Liver (tissue), 8 donors: ENCODE measurements at regions not wholly inside any gene's neighbourhood (a gene's known extent, or its start where the extent isn't known, plus 50 kb on each side); places are given as distances from the start of the nearest gene placed in this dataset.

Source experiments
- DNase-seq: peaks from one replicate; pipeline ENCODE4 v3.0.0-alpha.2; 2017; ENCODE audit warnings: low spot score
- H3K27ac ChIP-seq, 2 donors: one replicate each; pipeline ENCODE4 v1.7.0; 2013; ENCODE audit warnings: inconsistent platforms in 2 of 2, low read length in 2 of 2, control low read depth in 1 of 2, low read depth in 1 of 2, mild to moderate bottlenecking in 1 of 2
- H3K27me3 ChIP-seq, 4 donors: one replicate each; pipeline versions ENCODE4 v1.6.1 to v1.7.0; 2013; ENCODE audit warnings: low read length in 3 of 4, inconsistent platforms in 1 of 4, mild to moderate bottlenecking in 1 of 4, moderate library complexity in 1 of 4; ENCODE audit not compliant: control insufficient read depth in 4 of 4, insufficient read depth in 4 of 4
- H3K36me3 ChIP-seq, 4 donors: one replicate each; pipeline versions ENCODE4 v1.6.1 to v1.7.0; 2013; ENCODE audit warnings: low read length in 3 of 4, mild to moderate bottlenecking in 3 of 4, low read depth in 1 of 4, moderate library complexity in 1 of 4; ENCODE audit not compliant: control insufficient read depth in 4 of 4, insufficient read depth in 3 of 4
- H3K4me1 ChIP-seq, 4 donors: one replicate each; pipeline versions ENCODE4 v1.6.1 to v1.7.0; 2013; ENCODE audit warnings: low read length in 3 of 4, mild to moderate bottlenecking in 3 of 4, moderate library complexity in 1 of 4; ENCODE audit not compliant: control insufficient read depth in 4 of 4, insufficient read depth in 4 of 4
- H3K4me3 ChIP-seq, 3 donors: one replicate each; pipeline versions ENCODE4 v1.6.1 to v1.7.0; 2013; ENCODE audit warnings: low read length in 3 of 3, control low read depth in 1 of 3, low read depth in 1 of 3, mild to moderate bottlenecking in 1 of 3
- H3K9ac ChIP-seq, 2 donors: one replicate each; pipeline ENCODE4 v1.7.0; 2013; ENCODE audit warnings: low read length in 2 of 2, mild to moderate bottlenecking in 2 of 2, moderate library complexity in 2 of 2, control low read depth in 1 of 2, low read depth in 1 of 2
- H3K9me3 ChIP-seq, 4 donors: one replicate each; pipeline versions ENCODE4 v1.6.1 to v1.7.0; 2013; ENCODE audit warnings: low read length in 3 of 4; ENCODE audit not compliant: control insufficient read depth in 4 of 4
- ATF3 ChIP-seq: IDR thresholded peaks from 2 replicates; pipeline ENCODE4 v1.6.1; 2016; ENCODE audit warnings: antibody characterized with exemption
- EGR1 ChIP-seq, 2 donors: IDR thresholded peaks; 2 replicates each; pipeline ENCODE4 v1.6.1; 2016 to 2018; ENCODE audit warnings: antibody characterized with exemption in 2 of 2, low read depth in 2 of 2
- FOXA1 ChIP-seq: IDR thresholded peaks from 2 replicates; pipeline ENCODE4 v1.6.1; 2016; ENCODE audit warnings: antibody characterized with exemption
- FOXA2 ChIP-seq: IDR thresholded peaks from 2 replicates; pipeline ENCODE4 v1.6.1; 2016; ENCODE audit warnings: antibody characterized with exemption
- GABPA ChIP-seq, 2 donors: IDR thresholded peaks in 1 of 2; conservative IDR thresholded peaks in 1 of 2; 2 replicates each; pipeline ENCODE4 v1.6.1; 2016; ENCODE audit warnings: antibody characterized with exemption in 2 of 2, mild to moderate bottlenecking in 1 of 2, moderate library complexity in 1 of 2
- HNF4A ChIP-seq, 2 donors: conservative IDR thresholded peaks; 2 replicates each; pipeline ENCODE4 v1.6.1; 2016; ENCODE audit warnings: antibody characterized with exemption in 2 of 2, mild to moderate bottlenecking in 2 of 2
- HNF4G ChIP-seq: IDR thresholded peaks from 2 replicates; pipeline ENCODE4 v1.6.1; 2016; ENCODE audit warnings: antibody characterized with exemption
- JUND ChIP-seq, 2 donors: IDR thresholded peaks; 2 replicates each; pipeline ENCODE4 v1.6.1; 2016; ENCODE audit warnings: antibody characterized with exemption in 2 of 2
- MAX ChIP-seq: IDR thresholded peaks from 2 replicates; pipeline ENCODE4 v1.6.1; 2016; ENCODE audit warnings: antibody characterized with exemption
- NR2F2 ChIP-seq: IDR thresholded peaks from 2 replicates; pipeline ENCODE4 v1.6.1; 2016; ENCODE audit warnings: antibody characterized with exemption
- RAD21 ChIP-seq, 2 donors: IDR thresholded peaks; 2 replicates each; pipeline ENCODE4 v1.6.1; 2016; ENCODE audit warnings: antibody characterized with exemption in 2 of 2, mild to moderate bottlenecking in 2 of 2
- RXRA ChIP-seq, 2 donors: IDR thresholded peaks; 2 replicates each; pipeline ENCODE4 v1.6.1; 2017 to 2018; ENCODE audit warnings: antibody characterized with exemption in 2 of 2, mild to moderate bottlenecking in 1 of 2
- SP1 ChIP-seq: IDR thresholded peaks from 2 replicates; pipeline ENCODE4 v1.6.1; 2018; ENCODE audit warnings: antibody characterized with exemption, mild to moderate bottlenecking
- TAF1 ChIP-seq: conservative IDR thresholded peaks from 2 replicates; pipeline ENCODE4 v1.6.1; 2016; ENCODE audit warnings: antibody characterized with exemption, mild to moderate bottlenecking
- YY1 ChIP-seq: IDR thresholded peaks from 2 replicates; pipeline ENCODE4 v1.6.1; 2016; ENCODE audit warnings: antibody characterized with exemption, mild to moderate bottlenecking
- WGBS: extraction: QIAGEN DNeasy Blood & Tissue Kit; methylation state at CpG from one replicate; pipeline ENCODE4 v1.1.7; 2013; 5-methylcytosine and 5-hydroxymethylcytosine counted together
- TF ChIP-seq, protein P1 (sequence below): IDR thresholded peaks from 2 replicates; pipeline ENCODE4 v1.6.1; 2016; ENCODE audit warnings: antibody characterized with exemption, mild to moderate bottlenecking
- TF ChIP-seq, protein P2 (sequence below): IDR thresholded peaks from 2 replicates; pipeline ENCODE4 v1.6.1; 2016; ENCODE audit warnings: antibody characterized with exemption
- TF ChIP-seq, protein P3 (sequence below): fragments of 150-350 bp; IDR thresholded peaks from 2 replicates; pipeline ENCODE4 v1.5.1; 2017; ENCODE audit warnings: improper control_type of control experiment, low read depth, low read length; ENCODE audit not compliant: missing input control
- donor health status: healthy.
- donor health status: healthy.
- donor health status: healthy.
- donor health status: healthy.
- donor health status: healthy.

DNA sequence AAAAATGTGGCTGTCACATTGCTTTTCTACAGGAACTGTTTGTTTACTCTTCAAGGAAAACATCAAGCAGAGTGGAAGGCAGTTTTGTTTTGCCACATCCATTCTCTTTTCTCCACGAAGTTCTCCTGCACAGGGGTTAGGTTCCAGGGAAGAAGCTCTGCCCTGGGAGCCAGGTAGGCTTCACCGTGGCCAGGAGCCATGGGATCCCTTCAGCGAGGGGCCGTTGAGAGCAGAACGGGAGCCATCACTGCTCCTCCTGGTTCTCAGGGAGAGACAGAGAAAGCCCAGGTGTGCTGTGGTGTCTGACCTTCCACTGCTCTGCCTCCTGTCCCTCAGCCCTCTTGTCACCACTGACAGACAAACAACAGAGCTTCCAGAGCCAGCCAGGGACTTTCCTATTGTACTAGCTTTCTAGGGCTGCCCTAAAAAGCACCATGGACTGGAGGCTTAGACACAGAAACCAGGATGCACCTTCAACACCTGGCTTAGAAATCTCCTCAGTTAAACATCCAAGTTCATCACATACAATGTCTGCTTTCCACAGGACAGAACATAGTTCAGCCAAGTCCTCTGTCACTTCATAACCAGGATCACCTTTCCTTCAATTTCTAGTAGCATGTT is 75.6 kb upstream of the SLC22A23 start:
- H3K9ac ChIP-seq, result no peak overlapping the region
- no peaks in the 10 kb centered on the region for H3K36me3 ChIP-seq
- DNase-seq, result peak; percentile 21

More for the DNA sequence above, 75.6 kb upstream of the SLC22A23 start:
- Histone ChIP-seq H3K4me1 (no peaks in the 10 kb centered on the region), H3K4me3 (no peak overlapping the region), H3K27ac (no peak overlapping the region), H3K27me3 (no peaks in the 10 kb centered on the region), H3K9me3 (no peaks in the 10 kb centered on the region)
- WGBS, result 73% methylated on average over 5 of the region's 5 CpGs
- TF ChIP-seq HNF4G (no peak), ATF3 (no peak), YY1 (no peak), SP1 (no peak), NR2F2 (no peak), JUND (IDR thresholded peaks at IDR 0.05) (no peak), FOXA2 (no peak), FOXA1 (no peak), RAD21 (IDR thresholded peaks at IDR 0.05) (no peak), HNF4A (conservative IDR thresholded peaks at IDR 0.05) (no peak), EGR1 (IDR thresholded peaks at IDR 0.05; ENCODE audit: low read depth in 2 of 2) (no peak), MAX (no peak), GABPA (IDR thresholded peaks at IDR 0.05 in 1 of 2, conservative IDR thresholded peaks at IDR 0.05 in 1 of 2) (no peak), RXRA (IDR thresholded peaks at IDR 0.05) (no peak), TAF1 (no peak)
- TF ChIP-seq, protein P1, sequence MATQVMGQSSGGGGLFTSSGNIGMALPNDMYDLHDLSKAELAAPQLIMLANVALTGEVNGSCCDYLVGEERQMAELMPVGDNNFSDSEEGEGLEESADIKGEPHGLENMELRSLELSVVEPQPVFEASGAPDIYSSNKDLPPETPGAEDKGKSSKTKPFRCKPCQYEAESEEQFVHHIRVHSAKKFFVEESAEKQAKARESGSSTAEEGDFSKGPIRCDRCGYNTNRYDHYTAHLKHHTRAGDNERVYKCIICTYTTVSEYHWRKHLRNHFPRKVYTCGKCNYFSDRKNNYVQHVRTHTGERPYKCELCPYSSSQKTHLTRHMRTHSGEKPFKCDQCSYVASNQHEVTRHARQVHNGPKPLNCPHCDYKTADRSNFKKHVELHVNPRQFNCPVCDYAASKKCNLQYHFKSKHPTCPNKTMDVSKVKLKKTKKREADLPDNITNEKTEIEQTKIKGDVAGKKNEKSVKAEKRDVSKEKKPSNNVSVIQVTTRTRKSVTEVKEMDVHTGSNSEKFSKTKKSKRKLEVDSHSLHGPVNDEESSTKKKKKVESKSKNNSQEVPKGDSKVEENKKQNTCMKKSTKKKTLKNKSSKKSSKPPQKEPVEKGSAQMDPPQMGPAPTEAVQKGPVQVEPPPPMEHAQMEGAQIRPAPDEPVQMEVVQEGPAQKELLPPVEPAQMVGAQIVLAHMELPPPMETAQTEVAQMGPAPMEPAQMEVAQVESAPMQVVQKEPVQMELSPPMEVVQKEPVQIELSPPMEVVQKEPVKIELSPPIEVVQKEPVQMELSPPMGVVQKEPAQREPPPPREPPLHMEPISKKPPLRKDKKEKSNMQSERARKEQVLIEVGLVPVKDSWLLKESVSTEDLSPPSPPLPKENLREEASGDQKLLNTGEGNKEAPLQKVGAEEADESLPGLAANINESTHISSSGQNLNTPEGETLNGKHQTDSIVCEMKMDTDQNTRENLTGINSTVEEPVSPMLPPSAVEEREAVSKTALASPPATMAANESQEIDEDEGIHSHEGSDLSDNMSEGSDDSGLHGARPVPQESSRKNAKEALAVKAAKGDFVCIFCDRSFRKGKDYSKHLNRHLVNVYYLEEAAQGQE, result no peak
- TF ChIP-seq, protein P2, sequence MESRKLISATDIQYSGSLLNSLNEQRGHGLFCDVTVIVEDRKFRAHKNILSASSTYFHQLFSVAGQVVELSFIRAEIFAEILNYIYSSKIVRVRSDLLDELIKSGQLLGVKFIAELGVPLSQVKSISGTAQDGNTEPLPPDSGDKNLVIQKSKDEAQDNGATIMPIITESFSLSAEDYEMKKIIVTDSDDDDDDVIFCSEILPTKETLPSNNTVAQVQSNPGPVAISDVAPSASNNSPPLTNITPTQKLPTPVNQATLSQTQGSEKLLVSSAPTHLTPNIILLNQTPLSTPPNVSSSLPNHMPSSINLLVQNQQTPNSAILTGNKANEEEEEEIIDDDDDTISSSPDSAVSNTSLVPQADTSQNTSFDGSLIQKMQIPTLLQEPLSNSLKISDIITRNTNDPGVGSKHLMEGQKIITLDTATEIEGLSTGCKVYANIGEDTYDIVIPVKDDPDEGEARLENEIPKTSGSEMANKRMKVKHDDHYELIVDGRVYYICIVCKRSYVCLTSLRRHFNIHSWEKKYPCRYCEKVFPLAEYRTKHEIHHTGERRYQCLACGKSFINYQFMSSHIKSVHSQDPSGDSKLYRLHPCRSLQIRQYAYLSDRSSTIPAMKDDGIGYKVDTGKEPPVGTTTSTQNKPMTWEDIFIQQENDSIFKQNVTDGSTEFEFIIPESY, result no peak
- TF ChIP-seq, protein P3, sequence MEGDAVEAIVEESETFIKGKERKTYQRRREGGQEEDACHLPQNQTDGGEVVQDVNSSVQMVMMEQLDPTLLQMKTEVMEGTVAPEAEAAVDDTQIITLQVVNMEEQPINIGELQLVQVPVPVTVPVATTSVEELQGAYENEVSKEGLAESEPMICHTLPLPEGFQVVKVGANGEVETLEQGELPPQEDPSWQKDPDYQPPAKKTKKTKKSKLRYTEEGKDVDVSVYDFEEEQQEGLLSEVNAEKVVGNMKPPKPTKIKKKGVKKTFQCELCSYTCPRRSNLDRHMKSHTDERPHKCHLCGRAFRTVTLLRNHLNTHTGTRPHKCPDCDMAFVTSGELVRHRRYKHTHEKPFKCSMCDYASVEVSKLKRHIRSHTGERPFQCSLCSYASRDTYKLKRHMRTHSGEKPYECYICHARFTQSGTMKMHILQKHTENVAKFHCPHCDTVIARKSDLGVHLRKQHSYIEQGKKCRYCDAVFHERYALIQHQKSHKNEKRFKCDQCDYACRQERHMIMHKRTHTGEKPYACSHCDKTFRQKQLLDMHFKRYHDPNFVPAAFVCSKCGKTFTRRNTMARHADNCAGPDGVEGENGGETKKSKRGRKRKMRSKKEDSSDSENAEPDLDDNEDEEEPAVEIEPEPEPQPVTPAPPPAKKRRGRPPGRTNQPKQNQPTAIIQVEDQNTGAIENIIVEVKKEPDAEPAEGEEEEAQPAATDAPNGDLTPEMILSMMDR, result no peak
